ENCODE measurements at regions not wholly inside any gene's neighbourhood (a gene's known extent, or its start where the extent isn't known, plus 50 kb on each side); places are given as distances from the start of the nearest gene placed in this dataset.

DNA sequence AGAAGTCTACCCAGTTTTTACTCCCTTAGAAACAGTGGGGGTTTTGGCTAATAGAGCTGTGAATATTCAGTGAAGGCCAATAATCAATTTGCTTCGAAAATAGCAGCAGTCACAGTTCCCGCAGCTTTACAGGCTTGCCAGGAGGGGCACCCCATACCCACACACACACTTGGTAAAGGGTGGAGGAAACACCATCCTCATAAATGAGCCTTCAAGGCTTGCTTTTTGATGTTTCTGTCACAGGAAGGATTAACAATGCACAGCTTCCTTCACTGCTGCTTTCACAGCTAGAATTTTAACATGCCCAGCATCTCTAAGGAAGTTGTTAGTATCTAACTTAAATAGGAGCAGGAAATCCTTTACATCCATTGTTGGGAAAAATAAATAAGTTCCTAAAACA, 1247.5 kb upstream of the C9orf72 start:
- TF ChIP-seq TAF1 (IDR thresholded peaks at IDR 0.05; ENCODE audit: borderline replicate concordance, low read depth, low read length): no peak
- TF ChIP-seq EZH2 (IDR thresholded peaks at IDR 0.05; ENCODE audit: borderline replicate concordance, control insufficient read depth, low read depth, low read length): no peak
- TF ChIP-seq NR2C2 (IDR thresholded peaks at IDR 0.05; ENCODE audit: borderline replicate concordance, control insufficient read depth, insufficient read length, low read depth): no peak
- TF ChIP-seq SIX5 (IDR thresholded peaks at IDR 0.05; ENCODE audit: low read depth, low read length, severe bottlenecking): no peak
- no peak for TF ChIP-seq EGR1 (IDR thresholded peaks at IDR 0.05; ENCODE audit: borderline replicate concordance in 1 of 2, low read depth in 2 of 2, low read length in 2 of 2)
- no peak for TF ChIP-seq YY1 (IDR thresholded peaks at IDR 0.05; ENCODE audit: low read depth, low read length)
- TF ChIP-seq, protein P1, sequence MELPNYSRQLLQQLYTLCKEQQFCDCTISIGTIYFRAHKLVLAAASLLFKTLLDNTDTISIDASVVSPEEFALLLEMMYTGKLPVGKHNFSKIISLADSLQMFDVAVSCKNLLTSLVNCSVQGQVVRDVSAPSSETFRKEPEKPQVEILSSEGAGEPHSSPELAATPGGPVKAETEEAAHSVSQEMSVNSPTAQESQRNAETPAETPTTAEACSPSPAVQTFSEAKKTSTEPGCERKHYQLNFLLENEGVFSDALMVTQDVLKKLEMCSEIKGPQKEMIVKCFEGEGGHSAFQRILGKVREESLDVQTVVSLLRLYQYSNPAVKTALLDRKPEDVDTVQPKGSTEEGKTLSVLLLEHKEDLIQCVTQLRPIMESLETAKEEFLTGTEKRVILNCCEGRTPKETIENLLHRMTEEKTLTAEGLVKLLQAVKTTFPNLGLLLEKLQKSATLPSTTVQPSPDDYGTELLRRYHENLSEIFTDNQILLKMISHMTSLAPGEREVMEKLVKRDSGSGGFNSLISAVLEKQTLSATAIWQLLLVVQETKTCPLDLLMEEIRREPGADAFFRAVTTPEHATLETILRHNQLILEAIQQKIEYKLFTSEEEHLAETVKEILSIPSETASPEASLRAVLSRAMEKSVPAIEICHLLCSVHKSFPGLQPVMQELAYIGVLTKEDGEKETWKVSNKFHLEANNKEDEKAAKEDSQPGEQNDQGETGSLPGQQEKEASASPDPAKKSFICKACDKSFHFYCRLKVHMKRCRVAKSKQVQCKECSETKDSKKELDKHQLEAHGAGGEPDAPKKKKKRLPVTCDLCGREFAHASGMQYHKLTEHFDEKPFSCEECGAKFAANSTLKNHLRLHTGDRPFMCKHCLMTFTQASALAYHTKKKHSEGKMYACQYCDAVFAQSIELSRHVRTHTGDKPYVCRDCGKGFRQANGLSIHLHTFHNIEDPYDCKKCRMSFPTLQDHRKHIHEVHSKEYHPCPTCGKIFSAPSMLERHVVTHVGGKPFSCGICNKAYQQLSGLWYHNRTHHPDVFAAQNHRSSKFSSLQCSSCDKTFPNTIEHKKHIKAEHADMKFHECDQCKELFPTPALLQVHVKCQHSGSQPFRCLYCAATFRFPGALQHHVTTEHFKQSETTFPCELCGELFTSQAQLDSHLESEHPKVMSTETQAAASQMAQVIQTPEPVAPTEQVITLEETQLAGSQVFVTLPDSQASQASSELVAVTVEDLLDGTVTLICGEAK (IDR thresholded peaks at IDR 0.05; ENCODE audit: borderline replicate concordance): no peak
- TF ChIP-seq CBX3 (IDR thresholded peaks at IDR 0.05; ENCODE audit: borderline replicate concordance, low read depth): no peak
- TF ChIP-seq POLR2AphosphoS5 (IDR thresholded peaks at IDR 0.05; ENCODE audit: low read length): no peak
- TF ChIP-seq, protein P2, sequence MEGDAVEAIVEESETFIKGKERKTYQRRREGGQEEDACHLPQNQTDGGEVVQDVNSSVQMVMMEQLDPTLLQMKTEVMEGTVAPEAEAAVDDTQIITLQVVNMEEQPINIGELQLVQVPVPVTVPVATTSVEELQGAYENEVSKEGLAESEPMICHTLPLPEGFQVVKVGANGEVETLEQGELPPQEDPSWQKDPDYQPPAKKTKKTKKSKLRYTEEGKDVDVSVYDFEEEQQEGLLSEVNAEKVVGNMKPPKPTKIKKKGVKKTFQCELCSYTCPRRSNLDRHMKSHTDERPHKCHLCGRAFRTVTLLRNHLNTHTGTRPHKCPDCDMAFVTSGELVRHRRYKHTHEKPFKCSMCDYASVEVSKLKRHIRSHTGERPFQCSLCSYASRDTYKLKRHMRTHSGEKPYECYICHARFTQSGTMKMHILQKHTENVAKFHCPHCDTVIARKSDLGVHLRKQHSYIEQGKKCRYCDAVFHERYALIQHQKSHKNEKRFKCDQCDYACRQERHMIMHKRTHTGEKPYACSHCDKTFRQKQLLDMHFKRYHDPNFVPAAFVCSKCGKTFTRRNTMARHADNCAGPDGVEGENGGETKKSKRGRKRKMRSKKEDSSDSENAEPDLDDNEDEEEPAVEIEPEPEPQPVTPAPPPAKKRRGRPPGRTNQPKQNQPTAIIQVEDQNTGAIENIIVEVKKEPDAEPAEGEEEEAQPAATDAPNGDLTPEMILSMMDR (IDR thresholded peaks at IDR 0.05 in 2 of 3, conservative IDR thresholded peaks at IDR 0.05 in 1 of 3; ENCODE audit: control insufficient read depth in 2 of 3, extremely low read depth in 1 of 3, insufficient read depth in 1 of 3, low read depth in 3 of 3, low read length in 3 of 3): no peak
- TF ChIP-seq ETV6 (conservative IDR thresholded peaks at IDR 0.05 in 1 of 2, IDR thresholded peaks at IDR 0.05 in 1 of 2; ENCODE audit: borderline replicate concordance in 1 of 2, low read depth in 1 of 2): no peak
